Hepatocyte (in vitro differentiated cells): ENCODE measurements at regions not wholly inside any gene's neighbourhood (a gene's known extent, or its start where the extent isn't known, plus 50 kb on each side); places are given as distances from the start of the nearest gene placed in this dataset.

Experiments
- CTCF ChIP-seq: fragments of 200-600 bp; sonication (generic); IDR thresholded peaks from 2 replicates; pipeline ENCODE4 v1.5.1; 2016; ENCODE audit warnings: antibody characterized with exemption, mild to moderate bottlenecking; ENCODE audit not compliant: poor library complexity
- EZH2 ChIP-seq: fragments of 200-600 bp; sonication (generic); IDR thresholded peaks from 2 replicates; pipeline ENCODE4 v1.6.1; 2016; ENCODE audit warnings: antibody characterized with exemption, mild to moderate bottlenecking, borderline replicate concordance
- EZH2phosphoT487 ChIP-seq: fragments of 200-600 bp; sonication (generic); IDR thresholded peaks from one replicate; pipeline ENCODE4 v1.6.1; 2018; ENCODE audit warnings: antibody characterized with exemption, mild to moderate bottlenecking, low read depth, moderate library complexity; ENCODE audit not compliant: unreplicated experiment, severe bottlenecking

GRCh38 chr20:11329271-11329670 is 588.4 kb upstream of the BTBD3 start:
- no peak for TF ChIP-seq EZH2phosphoT487
- TF ChIP-seq CTCF, result no peak
- TF ChIP-seq EZH2, result no peak
